ENCODE measurements at regions not wholly inside any gene's neighbourhood (a gene's known extent, or its start where the extent isn't known, plus 50 kb on each side); places are given as distances from the start of the nearest gene placed in this dataset.

DNA sequence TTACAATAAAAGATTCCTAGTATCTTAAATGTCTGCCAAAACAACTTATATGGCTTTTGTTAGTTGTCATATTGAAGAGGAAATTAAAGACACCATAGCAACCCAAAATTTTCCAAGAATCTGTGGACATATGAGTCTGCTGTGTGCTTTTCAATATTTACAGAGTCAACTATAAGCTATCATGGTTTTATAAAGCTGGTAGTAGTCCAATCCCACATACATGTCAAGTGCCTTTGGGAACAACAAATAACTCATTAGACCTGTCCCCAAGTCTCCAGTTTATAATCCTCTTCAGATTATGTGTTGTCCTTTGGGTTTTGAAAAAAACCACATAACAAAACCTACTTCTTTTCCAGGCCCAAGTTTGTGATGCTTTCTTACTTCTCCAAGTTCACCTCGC is 293.8 kb upstream of the USP25 start:
- TF ChIP-seq, protein P1, sequence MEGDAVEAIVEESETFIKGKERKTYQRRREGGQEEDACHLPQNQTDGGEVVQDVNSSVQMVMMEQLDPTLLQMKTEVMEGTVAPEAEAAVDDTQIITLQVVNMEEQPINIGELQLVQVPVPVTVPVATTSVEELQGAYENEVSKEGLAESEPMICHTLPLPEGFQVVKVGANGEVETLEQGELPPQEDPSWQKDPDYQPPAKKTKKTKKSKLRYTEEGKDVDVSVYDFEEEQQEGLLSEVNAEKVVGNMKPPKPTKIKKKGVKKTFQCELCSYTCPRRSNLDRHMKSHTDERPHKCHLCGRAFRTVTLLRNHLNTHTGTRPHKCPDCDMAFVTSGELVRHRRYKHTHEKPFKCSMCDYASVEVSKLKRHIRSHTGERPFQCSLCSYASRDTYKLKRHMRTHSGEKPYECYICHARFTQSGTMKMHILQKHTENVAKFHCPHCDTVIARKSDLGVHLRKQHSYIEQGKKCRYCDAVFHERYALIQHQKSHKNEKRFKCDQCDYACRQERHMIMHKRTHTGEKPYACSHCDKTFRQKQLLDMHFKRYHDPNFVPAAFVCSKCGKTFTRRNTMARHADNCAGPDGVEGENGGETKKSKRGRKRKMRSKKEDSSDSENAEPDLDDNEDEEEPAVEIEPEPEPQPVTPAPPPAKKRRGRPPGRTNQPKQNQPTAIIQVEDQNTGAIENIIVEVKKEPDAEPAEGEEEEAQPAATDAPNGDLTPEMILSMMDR (IDR thresholded peaks at IDR 0.05; ENCODE audit: control insufficient read depth, extremely low read depth, insufficient read depth): no peak
- H3K4me3 ChIP-seq (ENCODE audit: low read depth, low read length): no peak overlapping the region
- DNase-seq (ENCODE audit: low read depth): peak; percentile 96

GRCh38 chr21:15437883-15438282 is 291.9 kb upstream of the USP25 start:
- H3K4me3 ChIP-seq (ENCODE audit: low read depth, low read length): no peak overlapping the region
- no peak for DNase-seq (ENCODE audit: low read depth)
- TF ChIP-seq, protein P1 (IDR thresholded peaks at IDR 0.05; ENCODE audit: control insufficient read depth, extremely low read depth, insufficient read depth): no peak

DNA sequence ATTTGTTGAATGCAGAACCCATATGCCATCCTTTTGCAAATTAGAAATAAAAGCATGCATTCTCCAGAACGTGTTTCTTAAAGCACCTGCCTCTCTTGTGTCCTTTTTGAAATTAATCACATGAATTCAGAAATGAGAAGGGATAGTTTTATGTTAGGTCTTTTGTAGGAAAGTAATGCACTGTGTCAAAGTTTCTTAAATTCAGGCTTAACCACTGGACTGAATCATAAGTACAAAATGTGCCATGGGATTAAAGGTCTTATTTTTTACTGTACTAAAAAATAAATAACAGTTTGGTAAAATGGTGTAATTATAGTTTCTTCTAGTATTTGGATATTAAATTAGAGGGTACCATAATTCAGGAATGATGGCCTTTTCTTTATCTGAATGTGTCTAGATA is 290.1 kb upstream of the USP25 start:
- H3K4me3 ChIP-seq (ENCODE audit: low read depth, low read length): no peak overlapping the region
- no peak for DNase-seq (ENCODE audit: low read depth)
- TF ChIP-seq, protein P1 (IDR thresholded peaks at IDR 0.05; ENCODE audit: control insufficient read depth, extremely low read depth, insufficient read depth): no peak

DNA sequence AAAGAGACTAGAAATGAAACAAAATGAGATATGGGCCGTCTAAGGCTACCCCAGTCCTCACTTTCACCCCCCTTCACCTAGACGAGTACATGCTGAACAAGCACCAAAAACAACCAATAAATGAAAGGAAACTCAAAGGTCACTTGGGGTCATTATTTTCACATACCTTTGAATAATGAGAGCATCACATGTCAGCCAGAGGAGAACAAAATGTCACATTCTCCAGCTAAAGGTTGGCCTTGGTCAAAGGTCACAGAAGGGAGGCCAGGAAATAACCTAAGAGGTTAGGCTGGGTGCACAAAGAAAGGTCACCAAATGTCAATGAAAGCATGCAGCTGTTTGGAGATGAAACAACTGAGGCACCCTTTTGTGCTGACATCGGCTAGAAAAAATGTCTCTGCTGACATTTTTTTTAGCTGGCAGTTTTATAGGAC is 288.7 kb upstream of the USP25 start:
- TF ChIP-seq, protein P1 (IDR thresholded peaks at IDR 0.05; ENCODE audit: control insufficient read depth, extremely low read depth, insufficient read depth): no peak
- DNase-seq (ENCODE audit: low read depth): no peak
- no peak overlapping the region for H3K4me3 ChIP-seq (ENCODE audit: low read depth, low read length)

- TF ChIP-seq, protein P1 (IDR thresholded peaks at IDR 0.05; ENCODE audit: control insufficient read depth, extremely low read depth, insufficient read depth): no peak
- no peak for DNase-seq (ENCODE audit: low read depth)
- H3K4me3 ChIP-seq (ENCODE audit: low read depth, low read length): no peak overlapping the region
These were observed 287.8 kb upstream of the USP25 start for GRCh38 chr21:15441992-15442391.

DNA sequence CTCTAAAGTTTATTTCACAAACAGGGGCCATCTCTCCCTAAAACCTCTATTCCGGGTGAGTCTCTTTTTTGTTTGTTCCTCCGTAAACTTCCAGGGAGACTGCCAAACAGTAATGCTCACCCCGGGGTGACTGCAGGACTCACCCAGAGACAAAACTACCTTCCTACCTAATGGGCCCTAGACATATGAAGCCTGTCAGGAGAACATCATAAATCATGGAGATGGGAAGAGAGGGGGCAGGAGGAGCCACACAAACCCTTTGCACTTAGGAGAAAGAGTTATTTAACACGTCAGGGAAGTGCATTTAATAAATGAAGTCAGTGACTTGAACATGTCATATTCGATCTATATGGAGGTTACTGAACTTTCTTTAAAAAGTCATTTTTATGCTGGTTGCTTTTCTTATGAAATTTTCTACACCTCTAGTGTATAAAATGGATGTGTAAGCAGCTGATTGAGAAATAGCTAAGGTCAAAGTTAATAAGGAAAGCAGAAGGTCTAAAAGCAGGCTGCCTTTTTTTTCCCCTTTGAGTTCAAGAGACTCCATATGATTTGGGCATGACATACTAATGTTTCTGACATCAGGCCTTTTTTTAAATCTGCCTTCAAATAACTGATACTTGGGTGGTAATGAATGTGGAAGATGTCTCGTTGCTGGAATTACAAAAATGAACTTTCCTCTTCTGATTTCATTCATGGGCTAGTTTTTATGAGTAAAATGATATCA is 286.9 kb upstream of the USP25 start:
- TF ChIP-seq, protein P1 (IDR thresholded peaks at IDR 0.05; ENCODE audit: control insufficient read depth, extremely low read depth, insufficient read depth): no peak
- H3K4me3 ChIP-seq (ENCODE audit: low read depth, low read length): no peak overlapping the region
- no peak for DNase-seq (ENCODE audit: low read depth)

GRCh38 chr21:15443740-15444117 is 286.1 kb upstream of the USP25 start:
- TF ChIP-seq, protein P1 (IDR thresholded peaks at IDR 0.05; ENCODE audit: control insufficient read depth, extremely low read depth, insufficient read depth): no peak
- H3K4me3 ChIP-seq (ENCODE audit: low read depth, low read length): no peak overlapping the region
- no peak for DNase-seq (ENCODE audit: low read depth)
